Tongue (tissue), 1 donor: ENCODE measurements at regions not wholly inside any gene's neighbourhood (a gene's known extent, or its start where the extent isn't known, plus 50 kb on each side); places are given as distances from the start of the nearest gene placed in this dataset.
A peak's percentile ranks its signal among the peaks of the same experiment; 100 is the strongest.

Experiments
- DNase-seq: peaks from one replicate; pipeline ENCODE4 v3.0.0-alpha.2; 2015

DNA sequence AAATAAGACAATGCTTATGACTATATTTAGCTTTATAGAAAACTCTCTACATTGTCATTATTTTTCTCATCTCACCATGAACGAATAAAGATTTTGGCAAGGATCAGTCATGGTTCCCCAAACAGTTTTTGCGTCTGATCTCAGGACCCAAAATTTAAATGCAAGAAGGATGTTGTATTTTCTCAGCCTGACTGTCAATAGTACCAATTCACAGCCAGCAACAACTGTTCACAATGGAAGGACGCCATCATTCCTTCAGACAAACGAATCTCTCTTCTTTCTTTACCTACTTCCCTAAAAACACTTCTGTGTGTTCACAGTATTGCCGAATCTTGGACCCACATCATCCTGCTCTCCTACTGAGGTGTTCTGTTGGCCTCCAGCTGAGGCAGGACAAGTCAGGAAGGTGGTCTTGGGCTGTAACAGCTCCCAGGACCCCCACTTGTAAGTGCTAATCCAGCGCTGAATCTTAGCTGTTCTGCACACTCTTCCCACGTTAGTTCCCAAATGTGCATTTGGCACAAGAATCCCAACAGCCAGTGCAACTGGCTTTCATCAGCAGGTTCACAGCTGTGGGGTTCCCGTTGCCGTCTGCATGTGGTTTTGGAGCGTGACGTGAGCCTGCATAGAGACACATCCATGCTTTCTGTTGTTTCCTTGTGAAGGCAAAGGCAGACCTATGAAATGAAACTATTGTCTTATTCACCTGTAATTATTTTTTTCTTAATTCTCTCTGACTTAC is 600.0 kb downstream of the QKI start:
- DNase-seq = peak; percentile 94

- DNase-seq = peak; percentile 37
These were observed 599.1 kb downstream of the QKI start for GRCh38 chr6:164013480-164014208.

GRCh38 chr6:164011321-164011720 is 596.8 kb downstream of the QKI start:
- no peak for DNase-seq

DNA sequence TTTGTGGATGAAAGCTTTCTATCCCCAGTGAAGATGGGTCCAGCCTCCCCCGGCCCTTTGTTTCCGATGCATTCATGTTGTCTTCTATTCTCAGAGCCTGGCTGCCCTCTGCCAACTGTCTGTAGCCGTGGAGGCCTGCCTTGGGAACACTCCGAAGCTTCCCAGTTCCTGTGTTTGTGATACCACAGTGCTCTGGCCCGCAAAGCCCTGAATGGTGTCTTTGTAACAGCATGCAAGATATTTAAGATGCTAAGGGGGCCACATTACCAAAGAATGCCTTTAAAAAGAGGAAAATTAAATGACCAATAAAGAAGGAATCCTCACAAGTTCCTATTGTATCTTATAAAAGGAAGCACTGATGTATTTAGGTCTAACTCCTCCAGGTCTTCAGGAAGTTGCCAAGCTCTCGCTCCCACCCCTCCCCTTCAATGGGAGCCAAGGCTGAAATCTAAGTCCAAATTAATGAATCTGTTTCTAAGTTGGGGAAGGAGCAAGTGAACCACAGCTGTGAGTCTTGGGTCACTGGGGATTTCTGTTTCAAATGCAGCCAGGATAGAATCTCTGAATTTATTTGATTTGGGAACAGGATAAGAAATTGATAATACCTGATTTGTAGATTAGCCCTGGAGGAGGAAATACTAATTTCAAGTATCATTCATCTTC is 596.1 kb downstream of the QKI start:
- DNase-seq = peak; percentile 76

DNA sequence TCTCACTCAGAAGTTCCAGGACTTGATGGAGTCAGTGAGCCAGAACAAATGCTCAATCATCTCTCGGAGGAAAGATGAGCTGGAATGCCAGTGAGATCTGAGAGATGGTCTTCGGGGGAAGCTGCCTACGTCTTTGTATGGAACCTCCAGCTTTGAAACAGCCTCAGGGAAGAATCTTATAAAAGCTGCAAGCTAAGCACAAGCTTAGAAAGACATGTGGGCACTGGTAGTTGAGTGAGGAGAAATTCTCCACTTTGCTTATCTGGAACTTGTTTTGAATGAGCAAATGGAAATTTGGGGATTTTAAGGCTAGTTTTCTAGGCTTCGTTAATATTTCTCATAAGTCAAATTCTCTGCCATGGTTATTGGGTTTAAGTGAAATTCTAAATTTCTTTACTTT is 594.4 kb downstream of the QKI start:
- DNase-seq = no peak

- DNase-seq = no peak
These were observed 593.4 kb downstream of the QKI start for GRCh38 chr6:164007881-164008280.

DNA sequence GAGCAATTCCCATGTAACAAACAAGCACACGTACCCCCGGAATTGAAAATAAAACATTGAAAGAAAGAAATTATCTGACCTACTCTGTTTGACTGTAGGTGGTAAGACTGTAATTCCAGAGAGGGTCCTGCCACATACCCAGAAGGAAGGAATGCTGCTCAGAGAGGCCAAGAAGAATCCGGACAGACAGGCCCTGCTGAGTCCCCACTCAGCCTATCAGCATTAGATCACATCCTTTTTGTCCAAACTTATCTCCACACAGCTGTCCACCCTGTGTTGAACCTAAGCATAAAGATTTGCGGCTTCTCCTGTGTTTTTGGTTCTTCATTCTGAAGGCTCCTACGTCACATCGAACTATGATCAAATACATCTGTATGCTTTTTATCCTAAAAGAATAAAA is 591.9 kb downstream of the QKI start:
- no peak for DNase-seq

DNA sequence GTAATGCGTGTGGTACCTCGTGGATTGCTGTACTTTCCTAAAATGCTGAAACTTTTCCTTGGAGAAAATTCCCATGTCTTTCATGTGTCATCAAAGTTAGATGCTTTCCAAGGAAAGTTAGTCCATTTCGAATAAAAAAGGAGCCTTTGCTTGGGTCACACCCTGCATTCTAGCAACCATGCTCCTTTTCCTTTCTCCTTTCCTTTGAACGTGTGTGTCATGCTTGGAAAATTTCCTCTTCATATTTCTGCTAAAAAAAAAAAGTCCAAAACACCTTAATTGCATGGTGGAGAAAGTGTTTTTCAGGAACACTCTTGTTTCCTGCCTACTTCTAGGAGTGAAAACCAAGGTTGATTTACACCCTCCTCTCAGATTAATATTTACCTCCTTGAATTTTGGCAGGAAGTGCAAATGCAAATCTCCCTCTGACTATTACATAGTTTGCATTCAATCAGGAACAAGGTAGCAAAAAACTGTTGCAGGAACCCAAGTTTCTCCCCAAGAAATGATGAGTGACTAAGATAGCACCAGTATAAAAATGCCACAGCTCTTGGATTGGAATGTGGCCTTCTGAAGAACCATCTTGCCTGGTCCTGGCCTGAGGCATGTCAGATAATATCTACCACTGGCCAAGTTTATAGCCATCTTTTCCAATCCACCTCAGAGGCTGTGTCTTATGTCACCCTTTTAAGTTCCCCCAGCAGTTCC is 590.6 kb downstream of the QKI start:
- DNase-seq = no peak

- no peak for DNase-seq
These were observed 585.8 kb downstream of the QKI start for GRCh38 chr6:164000276-164000675.

GRCh38 chr6:163999475-164000125 is 585.1 kb downstream of the QKI start:
- DNase-seq = no peak

DNA sequence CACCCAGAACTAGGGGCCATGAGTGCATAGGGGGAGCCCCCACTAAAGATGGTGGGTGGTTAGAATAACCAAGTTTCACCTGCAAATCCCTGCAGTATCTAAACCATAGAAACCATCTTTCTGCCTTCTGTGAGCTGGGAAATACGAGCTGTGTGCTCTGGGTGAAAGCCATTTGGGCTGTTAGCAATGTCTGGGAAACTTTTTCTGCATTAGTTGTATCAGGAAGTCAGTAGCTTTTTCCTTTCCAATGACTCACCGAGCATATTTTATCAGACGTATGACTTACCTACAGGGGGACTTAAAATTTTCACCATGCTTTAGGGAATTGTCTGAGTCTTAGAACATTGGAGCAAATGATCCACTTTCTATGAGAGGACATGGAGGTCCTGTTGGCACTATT is 584.0 kb downstream of the QKI start:
- DNase-seq = no peak

GRCh38 chr6:163996491-163996890 is 582.0 kb downstream of the QKI start:
- no peak for DNase-seq

GRCh38 chr6:163994566-163994965 is 580.0 kb downstream of the QKI start:
- DNase-seq = no peak

- DNase-seq = no peak
These were observed 578.2 kb downstream of the QKI start for GRCh38 chr6:163992701-163993100.

DNA sequence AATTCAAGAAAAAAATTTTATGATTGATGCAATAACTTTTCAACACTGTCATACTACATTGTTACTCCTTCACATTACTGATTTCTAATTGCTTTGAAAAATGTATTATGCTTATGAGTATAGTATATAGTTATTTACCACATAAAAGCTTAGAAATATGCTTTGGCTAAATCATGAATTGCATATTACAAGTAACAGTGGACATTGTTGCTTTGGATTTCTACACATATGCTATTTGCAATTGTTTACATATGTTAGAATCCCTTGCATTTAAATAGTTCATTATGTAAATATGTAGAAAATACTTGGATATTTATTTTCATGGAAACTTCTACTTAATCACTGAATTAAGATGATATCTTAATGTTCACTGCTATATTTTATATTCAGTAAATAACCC is 577.5 kb downstream of the QKI start:
- DNase-seq = no peak

DNA sequence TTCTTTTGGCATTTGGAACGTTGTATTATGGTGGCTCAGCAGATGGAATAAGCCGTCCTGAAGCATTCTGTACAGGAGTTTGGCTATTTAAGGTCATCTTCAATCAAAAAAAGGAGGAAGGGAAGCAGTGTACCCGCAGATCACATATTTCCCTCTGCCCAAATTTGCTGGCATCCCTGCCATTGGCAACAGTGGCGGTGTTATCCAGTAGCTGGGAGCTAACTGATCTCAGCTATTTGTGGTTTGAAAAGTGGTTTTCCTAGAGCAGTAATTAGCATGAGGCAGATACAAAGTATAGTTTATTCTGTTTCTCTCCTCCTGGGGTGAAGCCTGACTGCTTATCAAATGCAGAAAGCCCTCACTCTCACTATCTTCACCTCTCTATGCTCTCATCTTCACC is 576.8 kb downstream of the QKI start:
- no peak for DNase-seq

- DNase-seq = no peak
These were observed 571.8 kb downstream of the QKI start for GRCh38 chr6:163986313-163986712.

DNA sequence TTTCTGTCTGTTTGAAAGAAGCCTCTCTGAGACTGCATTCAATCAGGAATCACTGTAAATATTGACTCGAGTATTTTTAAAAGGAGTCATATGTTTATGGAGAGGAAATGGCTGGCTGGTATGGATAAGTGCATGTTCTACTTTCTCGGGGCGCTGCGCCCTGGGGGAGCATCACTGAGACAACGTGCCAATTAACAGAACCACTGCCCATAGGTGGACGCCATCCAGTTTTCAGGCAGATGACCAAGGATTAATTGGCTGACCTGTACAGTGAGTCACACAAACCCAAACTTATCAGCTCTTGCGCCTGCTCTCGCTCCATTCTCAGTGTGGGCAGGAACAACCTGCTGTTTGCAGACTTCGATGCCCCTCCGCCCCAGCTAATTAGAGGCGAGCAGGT is 571.2 kb downstream of the QKI start:
- DNase-seq = no peak

DNA sequence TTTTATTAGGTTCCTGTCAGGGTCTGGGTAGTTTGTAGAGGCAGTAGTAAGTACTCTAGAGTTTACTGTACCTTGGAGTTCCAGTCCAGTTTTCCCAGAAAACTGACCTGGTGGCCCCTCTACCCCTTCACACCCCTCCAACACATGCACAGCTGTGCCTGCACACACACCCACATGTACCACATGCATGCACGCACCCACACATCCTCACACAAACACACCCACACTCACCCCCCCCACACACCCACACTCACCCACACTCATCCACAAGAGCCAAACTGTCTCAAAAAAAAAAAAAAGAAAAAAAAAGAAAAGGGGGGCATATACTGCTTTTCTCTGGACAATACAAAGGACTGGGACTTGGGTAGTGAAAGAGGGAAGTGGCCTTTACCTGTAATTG is 570.5 kb downstream of the QKI start:
- no peak for DNase-seq

DNA sequence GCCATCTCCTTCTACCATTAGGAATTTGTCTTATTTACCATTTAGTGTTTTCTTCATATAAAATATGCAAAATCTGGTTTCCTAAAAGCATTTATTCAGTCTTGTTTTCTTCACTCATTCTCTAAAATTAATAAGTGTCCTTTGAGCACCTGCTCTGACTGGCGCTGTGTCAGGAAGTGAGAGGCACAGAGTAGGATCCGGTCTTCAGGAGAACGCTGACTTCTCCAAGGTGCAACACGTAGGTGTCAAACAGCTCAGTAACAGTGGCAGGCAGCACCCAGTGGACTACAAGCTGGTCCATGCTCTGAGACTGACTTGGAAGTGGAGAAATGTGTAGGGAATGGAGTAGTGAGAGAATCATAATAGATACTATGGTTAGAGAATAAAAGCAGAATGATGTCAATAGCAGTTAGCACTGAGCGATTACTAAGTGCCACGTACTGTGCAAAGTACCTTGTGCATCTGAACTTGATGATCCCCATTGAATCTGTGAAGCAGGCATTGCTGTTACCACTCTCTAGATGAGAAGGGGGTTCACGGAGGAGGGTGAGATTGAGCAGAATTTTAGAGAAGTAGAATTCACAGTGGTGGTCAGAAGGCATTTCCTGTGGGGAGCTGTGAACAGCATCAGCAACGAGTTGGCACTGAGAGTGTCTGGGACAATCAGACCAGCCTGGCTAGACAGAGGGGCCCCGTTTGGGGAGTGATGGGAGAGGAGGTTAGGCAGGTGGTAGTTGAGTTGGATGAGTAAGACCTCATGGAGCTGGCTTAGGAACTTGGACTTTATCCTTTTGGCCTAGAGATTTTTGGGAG is 569.8 kb downstream of the QKI start:
- no peak for DNase-seq

- no peak for DNase-seq
These were observed 569.2 kb downstream of the QKI start for GRCh38 chr6:163983679-163984078.
